Aorta (tissue), 5 donors: ENCODE measurements at regions not wholly inside any gene's neighbourhood (a gene's known extent, or its start where the extent isn't known, plus 50 kb on each side); places are given as distances from the start of the nearest gene placed in this dataset.
"Not testable (repeated sequence)": the region's sequence is repeated elsewhere in the genome, so short reads cannot be mapped to it uniquely, and the experiment has no call there.

ENCODE experiments used
- ATAC-seq: fragments of 200-7000 bp; cut with Tn5 transposase; one replicate; pipeline ENCODE4 v1.9.1; 2022; ENCODE audit warnings: moderate library complexity; ENCODE audit not compliant: low FRiP score
- DNase-seq, 2 donors: peaks; one replicate each; pipeline ENCODE4 v3.0.0-alpha.2; 2020
- H3K27ac ChIP-seq, 2 donors: one replicate each; pipeline ENCODE4 v1.5.1; 2013; ENCODE audit warnings: low read length in 2 of 2, mild to moderate bottlenecking in 2 of 2, moderate library complexity in 2 of 2, control low read depth in 1 of 2, inconsistent platforms in 1 of 2, low read depth in 1 of 2
- H3K27me3 ChIP-seq, 2 donors: one replicate each; pipeline ENCODE4 v1.6.1; 2013; ENCODE audit warnings: control low read depth in 1 of 2, low read length in 1 of 2, mild to moderate bottlenecking in 1 of 2, moderate library complexity in 1 of 2; ENCODE audit not compliant: insufficient read depth in 2 of 2, control insufficient read depth in 1 of 2
- H3K36me3 ChIP-seq, 2 donors: one replicate each; pipeline ENCODE4 v1.6.1; 2013; ENCODE audit warnings: control low read depth in 1 of 2, low read length in 1 of 2, mild to moderate bottlenecking in 1 of 2; ENCODE audit not compliant: insufficient read depth in 2 of 2, control insufficient read depth in 1 of 2
- H3K4me1 ChIP-seq, 2 donors: one replicate each; pipeline ENCODE4 v1.6.1; 2013; ENCODE audit warnings: low read length in 2 of 2, control low read depth in 1 of 2, mild to moderate bottlenecking in 1 of 2, moderate library complexity in 1 of 2; ENCODE audit not compliant: insufficient read depth in 2 of 2, control insufficient read depth in 1 of 2
- H3K4me3 ChIP-seq, 2 donors: one replicate each; pipeline ENCODE4 v1.5.1; 2013; ENCODE audit warnings: low read length in 2 of 2, control low read depth in 1 of 2, mild to moderate bottlenecking in 1 of 2
- H3K9me3 ChIP-seq: one replicate; pipeline ENCODE4 v1.6.1; 2013; ENCODE audit warnings: mild to moderate bottlenecking, low read length; ENCODE audit not compliant: control insufficient read depth
- WGBS, 2 donors: extraction: QIAGEN DNeasy Blood & Tissue Kit; methylation state at CpG; one replicate each; pipeline ENCODE4 v1.1.7; 2013; 5-methylcytosine and 5-hydroxymethylcytosine counted together
- intact Hi-C, 2 donors: fragments of 100-400 bp; cut with DNase I; formaldehyde crosslinking; loops; one replicate each; pipeline versions ENCODE4 v1.14.2 to v1.15.0; 2022
- donor health status: healthy with polysubstance abuse.
- donor health status: Bipolar disorder and iron deficiency.
- donor health status: DM: no; HTN: no; CAD: no.
- donor health status: DM: no; HTN: no; CAD: no.
- donor health status: DM: yes; HTN: yes; CAD: no.

DNA sequence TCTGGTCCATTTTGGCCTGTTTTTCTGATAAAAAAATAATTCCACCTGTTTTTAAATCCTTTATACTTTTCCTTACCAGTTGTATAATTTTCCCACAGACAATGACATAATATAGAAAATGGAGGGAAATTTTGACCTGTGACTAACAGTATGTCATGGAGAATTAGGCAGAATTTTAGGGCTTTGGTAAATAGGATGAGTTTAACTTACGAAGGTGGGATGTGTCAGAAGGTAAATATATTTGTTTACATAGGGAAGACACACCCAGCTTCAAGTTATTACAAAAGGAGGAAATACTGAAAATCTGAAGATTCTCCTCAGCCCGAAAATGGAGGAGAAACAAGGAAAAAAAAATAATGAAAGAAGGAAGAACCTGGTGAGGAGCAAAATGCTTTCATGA, 64.6 kb upstream of the PPP3CA start:
- 92 to 96% methylated on average over 2 of the region's 2 CpGs for WGBS, 2 donors
- Histone ChIP-seq H3K4me1 (no peaks in the 10 kb centered on the region), H3K27me3 (no peaks in the 10 kb centered on the region), H3K9me3 (no peaks in the 10 kb centered on the region), H3K36me3 (no peaks in the 10 kb centered on the region), H3K27ac (no peak overlapping the region), H3K4me3 (no peak overlapping the region)
- intact Hi-C loops: no loop called here
- ATAC-seq: no peak
- DNase-seq: no peak

GRCh38 chr4:101411281-101411910, 64.1 kb upstream of the PPP3CA start:
- H3K4me1 ChIP-seq, H3K9me3 ChIP-seq, ATAC-seq, H3K4me3 ChIP-seq, H3K27ac ChIP-seq, H3K36me3 ChIP-seq, H3K27me3 ChIP-seq, intact Hi-C loops, DNase-seq: not testable (repeated sequence)
- WGBS, 2 donors: 96 to 97% methylated on average over 20 to 24 of the region's 24 CpGs

DNA sequence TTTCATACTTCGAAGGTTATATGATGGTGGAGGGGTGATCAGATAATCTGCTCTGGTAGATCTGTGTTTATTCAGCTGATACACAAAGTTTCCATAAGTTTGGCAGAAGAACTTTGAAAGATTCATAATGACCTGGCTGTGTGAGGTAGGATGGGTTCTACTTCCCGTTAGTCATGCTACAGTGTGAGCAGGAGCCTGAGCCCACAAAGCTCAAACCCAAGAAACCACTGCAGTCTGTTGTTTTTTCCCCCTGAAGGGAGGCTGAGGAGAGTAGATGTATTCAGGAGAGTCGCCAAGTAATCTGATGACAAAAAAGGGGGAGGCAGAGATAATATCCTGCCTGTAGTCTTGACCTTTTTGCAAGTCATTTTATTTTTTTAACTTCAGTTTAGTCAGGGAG, 52.8 kb upstream of the PPP3CA start:
- Histone ChIP-seq H3K4me1 (no peaks in the 10 kb centered on the region), H3K27me3 (no peaks in the 10 kb centered on the region), H3K36me3 (no peaks in the 10 kb centered on the region), H3K27ac (no peak overlapping the region), H3K9me3 (no peaks in the 10 kb centered on the region), H3K4me3 (no peak overlapping the region)
- intact Hi-C loops: no loop called here
- no peak for DNase-seq
- no peak for ATAC-seq
- WGBS, 2 donors: 57 to 71% methylated on average over 3 of the region's 3 CpGs

GRCh38 chr4:101398807-101399206, 51.5 kb upstream of the PPP3CA start:
- H3K27ac ChIP-seq: no peak overlapping the region
- H3K4me3 ChIP-seq: no peak overlapping the region
- WGBS, 2 donors: 88 to 94% methylated on average over 4 of the region's 4 CpGs
- no peaks in the 10 kb centered on the region for H3K36me3 ChIP-seq
- ATAC-seq (no peak), DNase-seq (no peak)
- no peaks in the 10 kb centered on the region for H3K27me3 ChIP-seq
- no peaks in the 10 kb centered on the region for H3K9me3 ChIP-seq
- intact Hi-C loops: no loop called here
- no peaks in the 10 kb centered on the region for H3K4me1 ChIP-seq
